HG03045 (cell line): ENCODE measurements at regions not wholly inside any gene's neighbourhood (a gene's known extent, or its start where the extent isn't known, plus 50 kb on each side); places are given as distances from the start of the nearest gene placed in this dataset.
"Not testable (repeated sequence)": the region's sequence is repeated elsewhere in the genome, so short reads cannot be mapped to it uniquely, and the experiment has no call there.

Experiments
- ATAC-seq: cut with Tn5 transposase; IDR thresholded peaks from one replicate; pipeline ENCODE4 v1.9.1; 2021; ENCODE audit warnings: mild to moderate bottlenecking, moderate library complexity; ENCODE audit not compliant: unreplicated experiment

GRCh38 chr14:106652494-106652893 is 1126.1 kb downstream of the TMEM121 start:
- peak; percentile 57 for ATAC-seq

DNA sequence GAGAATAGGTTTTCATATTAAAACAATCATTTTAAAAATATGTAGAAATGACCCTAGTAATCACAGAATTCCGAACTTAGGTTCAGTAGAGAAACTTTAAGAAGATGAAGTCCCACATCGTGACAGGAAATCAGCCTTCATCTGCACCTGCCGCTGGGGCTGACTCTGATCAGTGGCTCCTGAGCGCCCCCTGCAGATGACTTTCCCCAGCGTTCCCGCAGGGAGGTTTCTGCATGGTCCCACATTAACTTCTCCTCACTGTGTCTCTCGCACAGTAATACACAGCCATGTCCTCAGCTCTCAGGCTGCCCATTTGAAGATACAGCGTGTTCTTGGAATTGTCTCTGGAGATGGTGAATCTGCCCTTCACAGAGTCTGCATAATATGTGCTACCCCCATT is 1131.1 kb downstream of the TMEM121 start:
- ATAC-seq, result no peak

DNA sequence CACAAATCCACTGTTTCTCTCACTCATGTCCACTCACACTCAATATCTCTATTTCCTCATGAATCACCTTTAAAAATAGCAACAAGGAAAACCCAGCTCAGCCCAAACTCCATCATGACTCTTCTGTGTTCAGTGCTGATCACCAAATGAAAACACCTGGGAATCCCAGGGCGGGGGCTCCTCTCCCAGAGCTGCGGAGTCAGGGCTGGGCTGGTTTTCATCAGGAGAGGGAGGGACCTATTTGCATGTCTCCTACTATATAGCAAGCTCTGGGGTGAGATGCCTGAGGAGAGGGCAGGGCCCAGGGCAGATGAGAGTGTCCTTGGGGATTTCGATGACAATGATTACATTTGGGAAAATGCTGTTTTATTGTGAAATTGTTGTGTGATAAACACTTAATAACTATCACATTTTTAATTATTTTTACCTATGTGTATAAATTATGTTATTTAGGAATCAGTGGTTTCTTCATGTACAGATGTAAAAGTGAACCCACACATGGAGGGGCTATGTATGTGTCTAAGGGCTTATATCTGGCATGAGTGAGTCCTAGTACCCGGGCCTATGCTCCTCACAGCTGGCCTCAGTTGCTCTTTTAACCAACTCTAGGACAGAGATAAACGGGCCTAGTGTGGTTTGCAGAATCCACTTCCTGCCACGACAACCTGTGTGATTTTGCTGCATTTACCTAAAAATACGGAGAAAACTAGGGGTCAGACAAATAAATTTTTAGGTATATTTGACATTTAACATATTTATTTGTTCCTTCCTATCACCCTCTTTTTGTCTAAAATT is 1131.9 kb downstream of the TMEM121 start:
- ATAC-seq, result not testable (repeated sequence)

GRCh38 chr14:106661561-106661960 is 1135.2 kb downstream of the TMEM121 start:
- ATAC-seq, result not testable (repeated sequence)

DNA sequence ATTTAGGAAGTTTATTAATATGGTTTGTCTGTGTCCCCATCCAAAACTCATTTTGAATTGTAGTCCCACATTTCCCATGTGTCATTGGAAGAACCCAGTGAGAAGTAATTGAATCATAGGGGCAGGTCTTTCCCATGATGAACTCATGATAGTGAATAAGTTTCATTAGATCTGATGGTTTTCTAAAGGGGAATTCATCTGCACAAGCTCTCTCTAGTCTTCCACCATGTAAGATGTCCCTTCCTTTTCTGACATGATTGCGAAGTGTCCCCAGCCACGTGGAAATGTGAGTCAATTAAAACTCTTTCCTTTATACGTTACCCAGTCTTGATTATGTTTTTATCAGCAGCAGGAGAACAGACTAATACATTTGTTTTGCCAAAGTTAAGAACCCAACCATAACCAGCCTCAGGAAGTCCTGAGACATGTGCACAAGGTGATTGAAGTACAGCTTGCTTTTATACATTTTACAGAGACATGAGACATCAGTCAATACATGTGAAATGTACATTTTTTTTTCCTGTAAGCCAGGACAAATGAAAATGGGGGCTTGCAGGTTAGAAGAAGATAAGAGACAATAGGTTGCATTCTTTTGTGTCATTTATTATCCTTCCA is 1136.7 kb downstream of the TMEM121 start:
- no peak for ATAC-seq

DNA sequence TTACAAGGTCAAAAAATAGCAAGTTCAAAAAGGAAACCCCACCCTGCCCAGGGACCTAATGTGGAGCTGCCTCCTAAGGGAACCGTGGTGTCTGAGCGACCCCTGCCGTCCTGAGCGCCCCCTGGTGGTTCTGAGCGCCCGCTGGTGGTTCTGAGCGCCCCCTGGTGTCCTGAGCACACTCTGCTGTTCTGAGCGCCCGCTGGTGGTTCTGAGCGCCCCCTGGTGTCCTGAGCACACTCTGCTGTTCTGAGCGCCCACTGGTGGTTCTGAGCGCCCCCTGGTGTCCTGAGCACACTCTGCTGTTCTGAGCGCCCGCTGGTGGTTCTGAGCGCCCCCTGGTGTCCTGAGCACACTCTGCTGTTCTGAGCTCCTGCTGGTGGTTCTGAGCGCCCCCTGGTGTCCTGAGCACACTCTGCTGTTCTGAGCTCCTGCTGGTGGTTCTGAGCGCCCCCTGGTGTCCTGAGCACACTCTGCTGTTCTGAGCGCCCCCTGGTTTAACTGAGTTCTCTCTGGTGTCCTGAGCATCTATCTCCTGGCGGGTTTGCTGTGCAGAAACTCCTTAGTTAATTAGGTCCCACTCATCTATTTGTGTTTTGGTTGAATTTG is 1137.5 kb downstream of the TMEM121 start:
- ATAC-seq, result not testable (repeated sequence)

- ATAC-seq, result no peak
Measured at GRCh38 chr14:106665814-106666213, 1139.4 kb downstream of the TMEM121 start.

DNA sequence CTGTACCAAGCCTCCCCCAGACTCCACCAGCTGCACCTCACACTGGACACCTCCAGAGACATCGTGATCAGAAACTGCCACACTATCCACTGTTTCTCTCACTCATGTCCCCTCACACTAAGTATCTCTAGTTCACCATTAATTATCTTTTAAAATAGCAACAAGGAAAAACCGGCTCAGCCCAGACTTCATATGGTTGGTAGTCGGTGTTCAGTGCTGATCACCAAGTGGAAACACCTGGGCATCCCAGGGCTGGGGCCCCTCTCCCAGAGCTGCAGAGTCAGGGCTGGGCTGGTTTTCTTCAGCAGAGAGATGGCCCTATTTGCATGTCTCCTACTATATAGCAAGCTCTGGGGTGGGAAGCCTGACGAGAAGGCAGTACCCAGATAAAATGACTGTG is 1140.0 kb downstream of the TMEM121 start:
- no peak for ATAC-seq

DNA sequence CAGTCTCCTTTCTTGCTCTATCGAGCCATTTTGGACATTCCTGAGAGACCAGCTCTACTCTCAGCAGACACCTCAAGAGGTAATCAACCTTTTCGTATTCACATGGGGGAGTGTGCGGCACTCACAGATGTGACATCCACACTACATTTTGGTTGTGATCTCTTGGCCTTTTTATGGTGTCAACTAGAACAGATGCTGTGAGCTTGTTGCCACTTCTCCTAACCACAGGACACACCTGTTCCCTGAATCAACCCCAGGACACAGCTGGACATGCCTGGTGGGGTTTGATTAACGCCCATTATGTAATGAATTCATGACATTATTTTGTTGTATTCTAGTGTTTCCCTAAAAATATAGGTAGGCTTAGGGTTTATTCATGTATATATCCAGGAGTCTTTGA is 1143.6 kb downstream of the TMEM121 start:
- ATAC-seq, result no peak

GRCh38 chr14:106674093-106674492 is 1147.7 kb downstream of the TMEM121 start:
- not testable (repeated sequence) for ATAC-seq

DNA sequence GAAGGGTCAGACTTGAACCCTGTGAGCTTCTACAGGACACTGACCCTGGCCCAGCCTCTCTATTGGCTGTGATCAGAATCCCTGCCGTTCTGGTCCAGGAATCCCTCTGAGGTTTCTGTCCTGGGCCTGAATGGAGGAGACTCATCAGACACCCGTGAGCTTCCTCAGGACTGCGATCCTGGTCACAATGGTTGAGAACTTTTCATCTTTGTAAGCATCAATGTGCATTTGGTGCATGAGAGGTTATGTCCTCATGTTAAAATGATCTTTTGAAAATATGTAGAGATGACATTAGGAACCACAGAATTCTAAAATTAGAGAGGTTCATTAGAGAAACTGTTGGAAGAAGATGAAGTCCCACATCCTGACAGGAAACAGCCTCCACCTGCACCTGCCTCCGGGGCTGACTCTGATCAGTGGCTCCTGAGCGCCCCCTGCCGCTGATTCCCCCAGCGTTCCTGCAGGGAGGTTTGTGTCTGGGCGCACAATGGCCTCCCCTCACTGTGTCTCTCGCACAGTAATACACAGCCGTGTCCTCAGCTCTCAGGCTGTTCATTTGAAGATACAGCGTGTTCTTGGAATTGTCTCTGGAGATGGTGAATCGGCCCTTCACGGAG is 1148.2 kb downstream of the TMEM121 start:
- ATAC-seq, result not testable (repeated sequence)

DNA sequence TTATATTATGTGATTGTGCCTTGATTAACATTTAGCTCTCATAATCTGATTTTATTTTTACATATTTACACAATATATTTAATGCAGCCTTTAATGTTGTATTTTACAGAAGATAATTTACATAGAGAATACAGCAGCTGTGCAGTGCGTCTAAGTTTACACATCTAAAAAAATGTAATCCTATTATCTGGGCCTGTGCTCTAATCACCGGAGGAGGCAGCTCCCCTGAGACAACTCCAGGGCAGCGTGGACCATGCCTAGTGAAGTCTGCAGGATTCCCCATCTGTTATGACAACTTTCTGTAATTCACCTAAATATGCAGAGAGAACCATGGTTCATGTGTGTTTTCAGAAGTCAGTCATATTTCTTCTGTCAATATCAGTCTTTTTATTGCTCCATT is 1149.3 kb downstream of the TMEM121 start:
- not testable (repeated sequence) for ATAC-seq

GRCh38 chr14:106679776-106680175 is 1153.4 kb downstream of the TMEM121 start:
- ATAC-seq, result no peak

DNA sequence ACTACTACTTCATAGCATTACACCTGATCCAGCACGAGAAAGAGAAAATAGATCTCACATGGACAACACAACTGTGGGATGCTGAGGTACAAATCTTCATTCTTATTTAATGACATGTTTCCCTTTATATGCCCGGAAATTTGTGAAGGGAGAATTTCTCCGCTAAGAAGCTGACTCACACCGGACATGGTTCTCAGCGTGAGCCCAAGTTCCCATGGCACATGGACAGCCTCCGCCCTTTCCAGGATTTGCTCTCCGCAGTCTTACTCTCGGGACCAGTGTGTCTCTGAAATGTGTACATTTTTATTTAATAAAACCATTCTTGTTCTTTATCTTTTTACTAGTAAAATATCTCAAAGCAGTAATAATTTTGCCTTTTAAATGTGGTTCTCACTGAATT is 1154.8 kb downstream of the TMEM121 start:
- ATAC-seq, result no peak

DNA sequence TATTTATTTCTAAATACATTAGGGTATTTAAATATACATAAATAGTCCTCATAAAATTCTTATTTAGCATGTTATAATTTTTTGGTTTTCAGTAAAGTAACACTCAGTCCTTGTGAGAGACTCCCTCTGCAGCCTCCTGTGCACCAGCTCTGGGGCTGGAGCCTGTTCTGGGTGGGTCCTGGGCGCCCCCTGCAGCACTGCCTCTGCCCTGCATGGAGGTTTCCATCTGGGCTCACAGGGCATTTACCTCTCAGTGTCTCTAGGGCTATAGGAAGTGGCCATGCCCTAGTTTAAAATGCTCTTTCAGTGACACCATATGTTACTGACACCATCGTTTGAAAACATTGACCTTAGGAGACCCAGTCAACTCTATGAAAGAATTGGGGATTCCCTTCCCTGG is 1155.2 kb downstream of the TMEM121 start:
- ATAC-seq, result no peak

- ATAC-seq, result no peak
Measured at GRCh38 chr14:106683631-106684030, 1157.2 kb downstream of the TMEM121 start.

GRCh38 chr14:106686533-106686932 is 1160.2 kb downstream of the TMEM121 start:
- ATAC-seq, result no peak

DNA sequence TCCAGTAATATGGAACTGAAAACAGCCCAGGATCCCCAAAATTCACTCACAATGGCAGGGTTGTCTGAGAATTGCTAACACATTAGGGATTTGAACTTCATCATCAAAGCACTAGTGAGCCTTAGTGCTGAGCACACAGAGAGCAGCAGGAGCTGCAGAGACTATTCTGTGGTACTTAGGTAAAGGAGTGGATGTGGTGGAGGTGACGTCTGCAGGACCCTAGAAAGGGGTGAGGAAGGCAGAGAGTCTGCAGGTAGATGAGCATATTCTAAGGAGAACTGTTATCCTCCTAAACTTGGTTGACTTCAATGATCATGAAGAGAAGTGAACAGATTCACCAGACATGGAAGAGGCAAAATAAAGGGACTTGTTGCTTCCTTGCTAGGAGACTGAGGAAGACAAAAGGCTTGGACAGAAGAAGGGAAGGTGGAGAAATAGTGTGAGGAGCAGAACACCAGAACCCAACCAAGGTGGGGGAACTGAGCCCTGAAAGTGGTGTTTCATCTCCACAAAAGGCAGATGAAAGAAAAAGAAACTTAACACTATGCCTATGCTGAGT is 1164.0 kb downstream of the TMEM121 start:
- no peak for ATAC-seq

GRCh38 chr14:106691601-106692291 is 1165.4 kb downstream of the TMEM121 start:
- peak; percentile 73 for ATAC-seq

GRCh38 chr14:106694638-106695393 is 1168.4 kb downstream of the TMEM121 start:
- no peak for ATAC-seq
